Activated CD4-positive, alpha-beta T cell treated with anti-CD3 and anti-CD28 coated beads for 4 hours (primary cell): ENCODE measurements at regions not wholly inside any gene's neighbourhood (a gene's known extent, or its start where the extent isn't known, plus 50 kb on each side); places are given as distances from the start of the nearest gene placed in this dataset.

Experiments
- DNase-seq, 2 donors: peaks; one replicate each; pipeline ENCODE4 v3.0.0-alpha.2; 2020

DNA sequence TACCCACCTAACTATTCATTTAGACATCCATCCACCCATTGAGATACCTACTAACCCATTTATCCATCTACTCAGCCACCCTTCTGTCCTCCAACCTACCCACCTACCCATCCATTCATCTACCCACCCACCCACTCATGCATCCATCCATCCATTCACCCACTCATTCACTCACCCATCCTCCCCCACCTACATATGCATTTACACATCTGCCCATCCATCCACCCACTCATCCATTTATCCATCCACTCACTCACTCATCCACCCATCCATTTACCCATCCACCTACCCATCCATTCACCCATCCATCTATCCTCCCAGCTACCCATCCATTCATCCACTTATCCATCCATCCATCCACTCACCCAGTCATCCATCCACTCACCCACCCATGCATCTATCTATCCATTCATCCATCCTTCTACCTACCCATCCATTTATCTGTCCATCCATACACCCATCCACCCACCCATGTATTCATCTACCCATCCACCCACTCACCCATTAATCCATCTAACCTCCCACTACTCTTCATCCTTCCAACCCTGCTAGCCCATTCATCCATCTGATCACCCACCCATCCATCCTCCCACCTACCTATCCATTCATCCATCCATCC is 378.7 kb downstream of the CTTN start:
- no peak for DNase-seq

DNA sequence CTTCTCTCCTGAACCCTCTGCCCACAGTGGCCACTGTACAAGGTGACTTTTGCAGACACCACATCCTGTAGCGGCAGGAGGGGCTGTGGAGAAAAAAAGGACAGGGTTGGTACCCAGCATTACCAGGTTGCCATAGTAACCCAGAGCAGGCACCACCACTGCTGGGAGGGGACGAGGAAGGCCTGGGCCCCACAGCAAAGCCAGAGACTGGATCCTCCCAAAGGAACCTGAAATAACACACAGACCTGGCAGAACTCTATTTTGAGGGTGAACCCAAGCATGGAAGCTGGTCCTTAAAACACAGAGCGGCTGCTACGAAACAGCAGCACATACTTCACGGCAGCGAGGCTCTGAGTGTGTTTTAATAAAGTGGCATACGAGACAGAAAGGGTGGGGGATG is 380.6 kb downstream of the CTTN start:
- no peak for DNase-seq

DNA sequence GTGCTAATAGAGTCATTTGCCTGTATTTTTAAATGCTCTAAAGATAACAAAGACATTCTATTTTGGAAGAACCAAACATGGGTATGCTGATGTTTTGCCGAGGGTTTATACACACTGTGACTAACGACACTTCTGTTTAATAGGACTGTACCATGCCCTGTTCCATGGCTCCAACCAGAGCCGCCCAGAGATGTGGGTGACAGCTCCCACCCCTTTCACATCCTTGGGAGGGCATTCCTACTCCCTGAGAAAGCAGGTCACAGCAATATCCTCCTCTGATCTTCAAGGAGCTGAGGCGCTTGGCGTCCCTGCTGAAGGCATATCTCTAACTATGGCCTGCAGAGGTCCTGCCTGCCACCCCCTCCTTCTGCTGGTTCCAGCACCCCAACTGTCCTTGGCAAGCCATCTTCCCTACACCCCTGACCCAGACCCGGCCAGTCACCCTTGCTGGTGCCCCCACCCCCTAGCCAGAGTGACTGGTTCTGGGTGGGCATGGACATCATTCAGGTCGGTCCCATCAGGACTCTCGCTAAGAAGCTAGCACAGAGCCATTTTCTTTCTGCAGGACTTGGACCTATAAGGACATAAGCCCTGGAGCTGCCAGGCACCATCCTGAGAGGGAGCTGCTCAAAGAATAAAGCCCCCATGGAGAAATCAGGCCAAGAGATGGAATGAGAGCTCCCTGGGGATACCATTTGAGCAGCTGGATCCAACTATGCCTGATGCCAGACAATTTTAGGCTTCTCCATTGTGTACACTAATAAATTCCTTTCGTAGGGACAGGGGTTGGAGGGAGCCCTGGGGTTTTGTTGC is 381.3 kb downstream of the CTTN start:
- DNase-seq, result no peak

DNA sequence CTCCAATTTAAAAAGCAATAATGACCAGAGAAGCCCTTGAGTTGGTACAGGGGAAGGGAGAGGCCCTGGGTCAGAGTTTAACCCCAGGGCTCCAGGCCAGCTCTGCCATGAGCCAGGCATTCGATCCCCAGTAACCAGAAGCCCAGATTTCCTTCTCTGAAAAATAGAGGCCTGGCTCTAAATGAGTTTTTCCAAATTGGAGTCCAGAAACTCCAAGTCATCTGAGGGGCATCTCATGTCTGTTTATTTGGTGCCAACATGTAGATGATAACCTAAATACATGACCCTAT is 381.9 kb downstream of the CTTN start:
- no peak for DNase-seq

DNA sequence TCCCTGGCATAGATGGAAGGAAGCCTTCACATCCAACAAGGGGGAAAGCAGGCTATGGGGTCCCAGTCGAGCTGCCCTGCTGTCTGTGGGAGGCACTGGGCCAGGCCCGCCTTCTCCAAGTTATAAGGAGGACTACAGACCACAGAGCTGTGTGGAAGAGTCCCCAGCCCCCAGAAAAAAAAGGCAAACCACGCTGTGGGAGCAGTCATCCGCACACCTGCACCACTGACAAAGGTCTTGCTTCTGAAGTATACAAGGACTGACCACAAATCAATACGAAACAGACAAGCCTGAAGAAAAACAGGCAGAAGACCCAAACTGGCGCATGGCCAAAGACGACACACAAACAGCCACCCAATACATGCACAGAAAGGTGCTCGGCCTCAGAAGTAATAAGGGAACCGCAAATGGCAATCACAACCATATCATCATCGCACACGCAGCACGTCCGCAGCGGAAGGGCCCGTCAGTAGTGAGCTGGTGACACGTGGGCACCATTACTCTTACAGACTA is 384.1 kb downstream of the CTTN start:
- DNase-seq, result no peak

DNA sequence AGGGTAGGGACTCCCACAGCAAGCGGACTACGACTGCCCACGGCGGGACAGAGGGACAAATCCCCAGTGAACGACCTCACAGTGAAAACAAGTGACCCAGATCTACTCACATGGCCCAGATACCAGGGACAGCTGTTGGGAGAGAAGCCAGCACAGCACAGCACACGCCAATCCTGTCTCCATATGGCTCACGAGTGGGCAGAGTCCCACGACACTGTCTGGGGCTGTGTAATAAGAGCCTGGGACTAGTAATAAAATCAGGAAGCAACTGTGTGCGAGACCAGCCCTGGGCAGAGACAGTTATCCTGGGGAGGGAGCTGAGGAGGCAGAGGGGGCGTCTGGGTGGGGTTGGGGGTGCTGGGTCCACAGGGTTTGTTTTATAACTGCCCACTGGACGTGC is 385.0 kb downstream of the CTTN start:
- no peak for DNase-seq

DNA sequence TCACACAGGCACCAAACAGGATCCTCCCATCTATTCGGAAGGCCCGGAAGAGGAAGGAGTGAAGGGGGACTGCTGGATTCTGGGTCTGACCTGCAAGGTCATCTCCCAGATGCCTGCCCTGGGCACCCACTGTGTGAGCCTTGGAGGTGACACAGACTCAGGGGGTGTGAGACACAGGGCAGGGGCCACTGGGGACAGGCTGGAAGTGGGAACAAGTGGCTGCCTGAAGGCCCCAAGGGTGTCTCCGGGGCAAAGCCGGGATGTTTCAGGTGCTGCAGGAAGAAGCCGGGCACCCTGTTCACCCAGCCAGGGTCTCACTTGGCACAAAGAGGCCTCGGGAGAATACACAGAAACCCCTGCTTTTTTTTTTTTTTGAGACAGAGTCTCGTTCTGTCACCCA is 385.5 kb downstream of the CTTN start:
- no peak for DNase-seq

DNA sequence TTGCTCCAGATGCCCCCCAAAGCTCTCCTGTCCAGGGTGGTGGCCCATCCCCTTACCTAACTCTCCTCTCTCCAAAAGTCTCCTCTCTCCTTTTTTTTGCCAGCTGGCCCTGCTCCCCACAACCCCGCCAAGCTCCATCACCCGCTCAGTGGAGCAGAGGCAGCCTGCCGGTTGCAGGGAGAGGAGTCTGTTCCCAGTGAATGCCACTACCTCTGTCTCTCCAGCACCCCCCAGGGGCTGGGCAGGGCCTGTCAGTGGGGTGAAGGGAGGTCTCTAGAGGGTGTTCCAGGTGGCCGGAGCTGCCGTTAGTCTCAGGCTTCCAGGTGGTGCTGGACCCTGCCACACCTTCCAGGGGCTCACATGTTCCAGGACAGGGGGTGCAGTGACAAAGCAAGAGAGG is 387.0 kb downstream of the CTTN start:
- no peak for DNase-seq

DNA sequence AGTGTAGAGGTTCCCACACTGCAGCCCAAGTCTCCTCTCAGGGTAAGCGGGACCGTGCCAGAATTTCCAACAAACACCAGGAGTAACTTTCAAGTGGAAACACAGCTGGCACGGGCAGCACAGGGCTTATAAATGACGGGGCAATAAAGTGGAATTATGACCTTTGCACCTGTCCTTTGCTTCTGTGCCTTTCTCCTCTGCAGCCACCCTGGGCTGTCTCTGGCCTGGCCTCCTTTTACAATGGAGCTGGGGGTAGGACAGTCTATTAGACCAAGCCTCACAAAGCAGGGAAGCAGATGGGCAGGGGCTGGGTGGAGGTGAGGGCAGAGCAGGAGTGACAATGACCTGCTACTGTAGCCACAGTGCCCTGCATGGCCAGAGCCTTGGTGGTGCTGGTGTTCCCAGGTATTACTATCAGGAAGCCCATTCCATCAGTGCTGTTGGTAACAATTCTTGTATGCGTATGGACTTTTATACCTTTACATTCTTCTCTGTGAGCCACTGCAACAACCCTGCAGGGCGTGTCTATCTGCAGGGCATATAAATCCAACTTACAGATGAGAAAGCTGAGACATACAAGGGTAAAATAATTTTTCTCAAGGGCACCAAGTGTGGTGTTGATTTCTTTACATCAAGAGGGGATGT is 387.8 kb downstream of the CTTN start:
- DNase-seq, result no peak

DNA sequence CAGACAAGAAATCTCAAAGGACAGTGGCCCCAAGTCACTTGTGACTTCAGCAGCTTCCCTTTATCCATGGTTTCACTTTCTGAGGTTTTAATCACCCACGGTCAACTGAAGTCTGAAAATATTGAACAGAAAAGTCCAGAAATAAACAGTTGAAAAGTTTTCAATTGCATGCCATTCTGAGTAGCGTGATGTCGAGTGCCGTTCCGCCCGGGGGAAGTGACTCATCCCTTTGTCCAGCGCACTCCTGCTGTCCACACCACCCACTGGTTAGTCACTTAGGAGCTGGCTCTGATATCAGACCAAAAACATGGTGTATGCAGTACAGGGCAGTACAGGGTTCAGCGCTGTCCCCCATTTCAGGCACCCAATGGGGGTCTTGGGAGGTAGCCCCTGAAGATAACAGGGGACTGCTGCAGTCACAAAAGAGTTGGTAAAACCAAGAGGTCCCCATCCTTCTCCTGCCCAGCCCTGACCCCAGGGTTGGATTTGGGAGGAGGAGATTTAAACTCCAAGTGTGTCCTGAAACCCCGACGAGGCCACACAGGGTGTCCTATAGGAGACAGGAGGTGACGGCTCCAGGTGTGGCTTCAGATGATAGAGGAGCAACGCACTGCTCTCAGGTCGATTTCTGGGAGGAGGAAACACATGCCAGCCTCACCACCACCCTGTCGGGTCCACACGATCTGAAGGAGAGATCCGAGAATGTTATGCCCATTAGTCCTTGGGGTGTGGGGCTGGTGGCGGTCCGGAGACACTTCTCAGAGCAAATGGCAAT is 390.1 kb downstream of the CTTN start:
- DNase-seq, result no peak

DNA sequence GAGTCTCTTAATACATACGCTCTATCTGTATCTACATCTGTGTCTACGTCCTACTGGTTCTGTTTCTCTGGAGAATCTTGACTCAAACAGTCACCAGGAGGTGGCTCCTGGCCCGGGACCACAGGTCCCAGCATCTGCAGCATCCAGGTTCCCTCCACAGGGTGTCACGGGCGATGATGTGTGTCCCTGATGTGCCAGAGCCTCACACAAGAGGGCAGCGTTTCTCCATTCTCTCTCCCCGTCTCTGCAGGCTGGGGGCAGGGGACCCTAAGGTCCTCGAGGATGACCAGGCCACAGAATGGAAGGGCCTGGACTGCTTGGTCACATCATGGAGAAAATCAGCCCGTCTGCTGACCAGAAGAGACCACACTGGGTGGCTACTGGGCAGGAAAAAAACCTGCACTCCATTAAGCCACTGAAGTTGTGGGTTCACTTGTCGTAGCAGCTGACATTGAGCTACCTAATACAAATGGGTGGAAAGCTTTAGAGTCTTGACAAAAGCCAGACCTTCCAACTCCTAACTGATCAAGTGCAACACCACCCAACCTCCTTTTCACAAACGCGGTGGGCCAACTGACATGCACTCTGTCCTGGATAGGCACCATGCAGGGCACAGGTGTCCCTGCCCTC is 392.5 kb downstream of the CTTN start:
- no peak for DNase-seq

DNA sequence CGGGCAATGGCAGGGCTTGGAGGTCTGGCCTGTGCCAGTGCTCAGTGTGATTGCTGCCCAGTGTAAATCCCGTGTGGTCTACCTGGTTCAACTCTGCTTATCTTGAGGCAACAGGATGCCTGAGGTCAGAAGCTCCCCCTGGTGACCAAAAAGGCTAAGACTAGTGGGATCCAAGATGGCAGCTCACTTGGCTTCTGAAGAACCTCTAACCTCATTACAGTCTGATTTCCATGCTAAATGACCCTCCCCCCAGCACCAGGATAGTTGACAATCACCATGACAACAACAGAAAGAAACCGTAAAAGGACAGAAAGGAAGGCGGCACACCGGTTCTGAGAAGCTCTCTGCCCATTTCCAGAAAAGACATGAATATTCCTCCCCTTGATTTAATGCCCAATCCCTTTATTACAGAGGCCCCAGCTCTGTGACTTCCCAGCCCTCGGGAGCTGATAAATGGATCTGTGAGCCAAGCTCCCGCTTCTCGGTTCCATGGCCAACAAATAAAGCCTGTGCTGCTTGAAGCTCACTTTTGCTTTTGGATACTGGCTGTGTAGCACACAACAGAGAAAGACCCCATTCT is 398.4 kb downstream of the CTTN start:
- DNase-seq, result no peak

DNA sequence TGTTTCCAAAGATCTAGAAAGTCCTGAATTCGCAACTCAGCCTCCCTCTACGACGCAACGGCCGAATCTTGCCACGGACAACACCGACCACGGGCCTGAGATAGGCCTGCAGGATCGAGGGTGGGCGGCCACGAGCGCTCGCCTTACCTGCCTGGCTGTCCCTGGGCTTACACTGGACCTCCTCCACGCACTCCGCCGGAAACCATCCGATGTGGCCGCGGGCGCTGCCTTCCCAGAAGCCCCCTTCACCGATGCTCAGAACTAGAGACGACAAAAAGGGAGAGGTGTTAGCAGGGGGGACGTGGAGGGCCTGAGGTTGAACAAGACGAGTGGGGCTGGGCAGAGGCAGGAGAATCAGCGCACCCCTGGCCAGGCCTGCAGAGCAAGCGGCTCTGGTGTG is 400.0 kb downstream of the CTTN start:
- no peak for DNase-seq

DNA sequence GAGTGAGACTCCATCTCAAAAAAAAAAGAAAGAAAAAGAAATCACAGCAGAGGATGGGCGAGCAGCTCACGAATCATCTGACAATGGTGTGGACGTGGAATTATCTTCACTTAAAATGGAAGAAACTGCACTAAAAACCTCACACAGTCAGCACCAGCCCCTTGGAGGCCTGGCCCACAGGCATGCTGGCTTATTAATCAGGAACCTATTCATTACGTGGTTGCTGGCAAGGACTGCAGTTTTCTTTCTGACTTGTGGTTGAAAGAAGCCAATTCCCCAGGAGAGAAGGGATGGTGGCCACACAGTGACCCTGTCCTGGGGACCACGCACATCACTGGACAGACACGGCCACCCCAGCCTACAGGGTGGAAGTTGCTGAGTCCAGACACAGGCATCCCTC is 401.1 kb downstream of the CTTN start:
- no peak for DNase-seq

DNA sequence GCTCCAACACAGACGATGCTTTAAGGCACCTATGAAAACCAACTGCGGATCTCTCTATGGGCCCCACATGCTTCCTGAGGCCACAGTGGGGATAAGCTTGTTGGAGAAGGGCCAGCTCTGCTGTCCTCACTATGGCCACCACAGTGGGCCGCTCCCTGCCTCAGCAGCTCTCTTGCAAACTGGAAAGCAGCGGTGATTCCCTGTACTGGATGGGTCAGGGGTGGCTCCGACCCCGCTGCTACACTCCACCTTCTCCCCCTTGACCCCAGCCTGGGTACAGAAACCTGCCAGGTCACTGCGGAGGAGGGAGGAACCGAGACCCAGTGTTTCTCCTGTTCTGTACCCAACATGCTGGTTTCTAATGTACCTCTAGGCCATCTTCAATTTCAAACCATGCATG is 403.9 kb downstream of the CTTN start:
- no peak for DNase-seq

DNA sequence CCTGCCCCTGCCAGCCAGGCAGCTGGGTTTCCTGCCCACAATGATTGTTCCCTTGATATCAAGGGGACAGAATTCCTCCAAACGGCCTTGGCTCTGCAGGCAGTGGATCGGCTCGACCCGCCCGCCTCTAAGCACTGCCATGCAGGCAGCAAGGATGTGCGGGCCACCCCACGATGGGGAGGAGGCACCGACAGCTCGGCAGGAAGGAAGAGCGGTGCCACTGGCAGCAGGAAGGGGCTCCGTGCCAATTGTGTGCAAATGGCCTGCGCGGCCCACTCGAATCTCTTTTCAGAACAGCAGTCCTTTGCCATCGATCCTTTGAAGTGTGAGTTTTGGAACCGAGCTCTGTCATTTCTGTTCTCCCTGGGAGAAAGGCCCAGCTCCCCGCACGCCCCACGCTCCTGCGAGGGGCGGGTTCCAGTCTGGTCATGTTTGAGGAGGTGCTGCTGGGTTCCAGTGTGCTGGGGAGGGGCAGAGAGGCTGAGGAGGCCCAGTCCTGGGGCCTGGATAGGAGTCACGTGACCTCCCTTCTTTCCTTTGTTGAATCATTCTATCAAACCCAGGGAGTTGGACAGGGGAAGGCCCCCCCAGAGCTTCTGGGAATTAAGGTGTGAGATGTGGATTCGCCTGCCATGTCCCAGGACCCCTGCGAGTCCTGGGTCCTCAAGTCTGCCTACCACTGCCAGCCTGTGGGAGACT is 406.0 kb downstream of the CTTN start:
- no peak for DNase-seq

DNA sequence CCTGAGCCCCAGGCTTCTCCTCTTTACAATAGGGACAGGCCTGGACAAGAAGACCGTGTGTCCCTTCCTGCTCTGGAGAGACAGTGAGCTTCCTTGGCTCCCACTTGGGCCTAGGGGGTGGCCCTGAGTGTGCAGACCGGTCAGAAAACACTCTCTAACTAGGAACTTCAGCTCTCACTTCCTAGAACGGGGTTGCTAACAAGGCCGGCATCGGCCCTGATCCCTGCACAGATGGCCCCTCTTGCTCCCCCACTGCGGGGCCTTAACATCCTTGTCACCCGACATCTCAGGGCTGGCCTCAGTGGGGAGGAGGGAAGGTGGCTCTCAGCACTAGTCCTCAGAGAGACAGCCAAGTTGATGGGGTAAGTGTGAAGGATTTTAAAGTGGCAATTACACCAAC is 406.9 kb downstream of the CTTN start:
- no peak for DNase-seq

DNA sequence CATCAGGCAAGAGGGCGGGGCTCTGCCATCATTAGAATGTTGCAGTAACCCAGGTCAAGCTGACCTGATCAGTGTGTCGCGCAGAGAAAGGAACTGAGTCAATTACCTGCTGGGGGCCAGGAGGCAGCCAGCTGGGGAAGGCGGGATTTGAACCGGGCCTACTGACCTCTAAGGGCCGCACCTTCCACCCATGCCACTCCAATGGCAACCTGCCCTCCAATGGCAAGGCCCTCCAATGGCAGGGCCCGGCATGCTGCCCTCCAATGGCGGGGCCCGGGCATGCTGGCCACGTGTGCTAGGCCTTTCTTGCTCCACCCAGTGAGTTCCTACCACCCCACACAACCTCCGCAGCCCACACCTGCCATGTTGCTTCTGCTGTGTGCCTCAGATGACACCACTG is 407.6 kb downstream of the CTTN start:
- DNase-seq, result no peak

DNA sequence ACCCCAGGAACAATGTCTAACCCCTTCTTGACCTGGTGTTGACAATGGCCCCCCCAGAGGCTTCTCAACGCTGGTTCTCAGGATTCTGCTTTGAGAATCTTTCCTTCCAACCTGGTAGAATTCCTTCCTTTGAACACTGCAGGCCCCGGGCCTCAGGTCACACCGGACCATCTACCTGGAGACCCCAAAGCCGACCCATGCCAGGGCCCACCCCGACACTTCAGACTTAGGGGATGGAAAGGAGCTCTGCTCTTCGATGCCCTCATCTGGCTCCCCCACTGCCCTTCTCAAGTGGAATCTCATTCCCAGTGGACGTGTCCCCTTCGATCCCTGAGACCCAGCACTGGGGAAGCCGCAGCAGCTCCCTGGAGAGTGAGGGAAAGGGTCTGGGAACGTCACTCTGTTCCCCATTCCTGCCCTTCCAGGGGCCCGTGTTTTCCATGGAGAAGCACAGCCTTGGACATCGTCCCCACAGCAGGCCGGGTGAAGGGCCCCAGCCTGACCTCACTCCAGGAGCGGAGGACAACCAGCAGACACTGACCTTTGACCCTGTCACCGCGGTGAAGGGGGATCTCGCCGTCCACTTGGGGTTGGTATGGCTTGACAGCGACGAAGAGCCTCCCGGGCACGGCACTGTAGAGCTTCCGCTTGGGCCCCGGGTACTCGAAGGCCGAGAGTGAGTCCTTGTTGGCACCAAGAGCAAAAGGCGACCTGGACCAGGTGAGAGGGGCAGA is 408.3 kb downstream of the CTTN start:
- DNase-seq, result no peak

DNA sequence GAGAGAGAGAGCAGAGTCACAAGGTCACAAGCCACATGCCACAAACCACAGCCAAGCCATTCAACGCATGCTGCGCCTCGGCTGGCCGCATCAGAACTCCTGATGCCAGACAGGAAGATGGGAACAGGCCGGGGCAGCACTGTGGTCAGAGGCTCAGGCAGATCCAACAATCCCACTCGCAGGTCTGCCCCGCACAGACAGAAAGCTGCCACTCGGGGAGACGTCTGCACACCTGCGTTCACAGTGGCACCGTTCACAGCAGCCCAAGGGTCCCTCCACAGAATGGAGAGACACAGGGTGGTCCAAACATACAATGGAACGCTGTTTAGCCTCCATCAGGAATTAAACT is 408.8 kb downstream of the CTTN start:
- no peak for DNase-seq

DNA sequence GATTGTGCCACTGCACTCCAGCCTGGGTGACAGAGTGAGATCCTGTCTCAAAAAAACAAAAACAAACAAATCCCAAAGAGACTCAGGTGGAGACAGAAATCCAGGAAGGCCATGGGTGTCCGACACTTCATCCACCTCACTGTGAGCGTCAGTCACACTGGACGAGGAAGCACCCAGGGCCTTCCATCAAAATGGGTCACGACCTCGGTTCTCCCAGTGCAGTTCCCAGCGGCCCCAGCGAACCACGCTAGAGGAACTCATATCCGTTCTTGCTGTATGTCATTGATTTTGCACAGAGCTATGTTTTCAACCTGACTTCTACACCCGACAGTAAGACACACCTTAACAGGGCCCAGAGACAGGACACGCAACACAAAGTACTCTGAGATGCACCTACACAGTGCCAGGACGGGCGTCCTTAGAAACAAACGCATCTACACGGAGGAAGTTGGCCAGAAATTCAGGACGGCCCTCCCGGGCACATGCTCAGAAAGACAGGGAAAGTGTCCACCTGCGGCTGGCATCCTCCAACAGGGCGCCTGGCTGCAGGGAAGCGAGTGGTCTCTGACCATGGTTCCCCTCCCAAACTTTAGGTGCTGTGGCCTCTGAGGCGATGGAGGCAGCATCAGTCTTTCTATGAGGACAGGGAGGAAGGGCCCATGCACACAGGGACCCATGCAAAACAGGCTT is 410.5 kb downstream of the CTTN start:
- DNase-seq, result no peak
